GM10248 (cell line): ENCODE measurements at regions not wholly inside any gene's neighbourhood (a gene's known extent, or its start where the extent isn't known, plus 50 kb on each side); places are given as distances from the start of the nearest gene placed in this dataset.

ENCODE experiments used
- CTCF ChIA-PET: fragments of 300-600 bp; sonication (Branson Sonifier 250); formaldehyde crosslinking; extraction: SDS; loops from one replicate; lab custom pipeline; 2021; ENCODE audit warnings: antibody characterized with exemption; lab: Yijun Ruan, JAX
- POLR2A ChIA-PET: fragments of 350-650 bp; sonication (Branson Sonifier 250); formaldehyde crosslinking; extraction: SDS; loops from one replicate; lab custom pipeline; 2020; ENCODE audit warnings: antibody characterized with exemption; lab: Yijun Ruan, JAX
- DNase-seq: peaks from one replicate; pipeline ENCODE4 v3.0.0; 2012; ENCODE audit errors: extremely low spot score
- TF ChIP-seq, protein P1 (sequence below): IDR thresholded peaks from 2 replicates; pipeline ENCODE4 v1.5.1; 2012; ENCODE audit warnings: mild to moderate bottlenecking, low read depth; ENCODE audit errors: extremely low read depth, missing control alignments, control extremely low read depth

DNA sequence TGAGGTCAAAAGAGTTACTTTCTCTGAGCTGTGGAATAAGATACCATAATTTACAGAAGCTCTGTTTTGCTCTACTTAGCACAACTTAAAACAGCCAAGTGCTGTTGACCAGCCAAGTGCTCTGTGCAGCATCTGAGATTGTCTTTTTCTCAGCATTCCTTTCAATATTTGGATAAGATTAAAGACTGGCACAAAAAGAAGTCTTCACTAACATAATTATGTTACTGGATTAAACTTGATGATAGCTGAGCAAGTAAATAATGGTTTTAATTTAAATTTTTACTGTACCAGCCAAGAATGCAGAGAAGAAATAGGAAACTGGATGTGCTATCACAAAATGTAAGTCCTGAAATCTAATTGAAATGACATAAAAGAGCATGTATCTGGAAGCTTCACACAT lies 60.4 kb downstream of the NPY2R start:
- TF ChIP-seq, protein P1, sequence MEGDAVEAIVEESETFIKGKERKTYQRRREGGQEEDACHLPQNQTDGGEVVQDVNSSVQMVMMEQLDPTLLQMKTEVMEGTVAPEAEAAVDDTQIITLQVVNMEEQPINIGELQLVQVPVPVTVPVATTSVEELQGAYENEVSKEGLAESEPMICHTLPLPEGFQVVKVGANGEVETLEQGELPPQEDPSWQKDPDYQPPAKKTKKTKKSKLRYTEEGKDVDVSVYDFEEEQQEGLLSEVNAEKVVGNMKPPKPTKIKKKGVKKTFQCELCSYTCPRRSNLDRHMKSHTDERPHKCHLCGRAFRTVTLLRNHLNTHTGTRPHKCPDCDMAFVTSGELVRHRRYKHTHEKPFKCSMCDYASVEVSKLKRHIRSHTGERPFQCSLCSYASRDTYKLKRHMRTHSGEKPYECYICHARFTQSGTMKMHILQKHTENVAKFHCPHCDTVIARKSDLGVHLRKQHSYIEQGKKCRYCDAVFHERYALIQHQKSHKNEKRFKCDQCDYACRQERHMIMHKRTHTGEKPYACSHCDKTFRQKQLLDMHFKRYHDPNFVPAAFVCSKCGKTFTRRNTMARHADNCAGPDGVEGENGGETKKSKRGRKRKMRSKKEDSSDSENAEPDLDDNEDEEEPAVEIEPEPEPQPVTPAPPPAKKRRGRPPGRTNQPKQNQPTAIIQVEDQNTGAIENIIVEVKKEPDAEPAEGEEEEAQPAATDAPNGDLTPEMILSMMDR = no peak
- POLR2A ChIA-PET = no interaction called here
- no peak for DNase-seq
- CTCF ChIA-PET = no interaction called here

DNA sequence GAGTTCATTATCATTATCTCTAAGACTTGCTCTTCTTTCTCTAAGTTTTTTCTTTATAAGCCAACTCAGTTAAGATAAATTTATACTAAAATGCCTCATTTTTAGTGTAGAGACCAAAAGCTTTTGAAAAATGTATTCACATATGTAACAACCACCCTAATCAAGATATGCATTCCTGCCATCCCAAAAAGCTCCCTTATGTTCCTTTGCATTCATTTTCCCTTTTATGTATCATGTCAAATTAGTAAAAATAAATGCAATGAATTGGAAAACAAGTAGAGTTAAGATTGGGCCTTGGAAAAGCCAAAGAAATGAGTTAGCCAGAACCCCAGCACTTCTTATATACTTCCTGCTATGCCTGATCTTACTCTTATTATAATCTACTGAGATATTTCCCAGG lies 62.2 kb downstream of the NPY2R start:
- POLR2A ChIA-PET = no interaction called here

DNA sequence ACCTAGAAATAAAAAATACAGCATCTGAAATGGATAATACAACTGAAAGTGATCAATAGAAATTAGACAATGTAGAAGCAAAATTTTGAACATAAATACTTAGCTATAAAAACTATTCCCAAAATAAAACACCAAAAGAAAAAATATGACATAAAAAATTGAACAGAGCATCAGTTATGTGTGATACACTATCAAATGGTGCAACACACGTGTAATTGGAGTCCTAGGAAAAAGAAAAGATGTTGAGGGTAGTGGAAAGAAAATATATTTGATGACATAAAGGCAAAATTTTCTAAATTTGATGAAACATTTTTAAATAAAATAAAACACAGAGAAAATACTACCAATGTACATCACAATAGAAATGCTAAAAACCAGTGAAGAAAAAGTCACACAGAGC lies 63.1 kb downstream of the NPY2R start:
- DNase-seq = no peak
- TF ChIP-seq, protein P1 = no peak
- POLR2A ChIA-PET = no interaction called here
- CTCF ChIA-PET = no interaction called here

More for the DNA sequence above, 62.2 kb downstream of the NPY2R start:
- CTCF ChIA-PET = no interaction called here
- DNase-seq = no peak
- TF ChIP-seq, protein P1 = no peak

DNA sequence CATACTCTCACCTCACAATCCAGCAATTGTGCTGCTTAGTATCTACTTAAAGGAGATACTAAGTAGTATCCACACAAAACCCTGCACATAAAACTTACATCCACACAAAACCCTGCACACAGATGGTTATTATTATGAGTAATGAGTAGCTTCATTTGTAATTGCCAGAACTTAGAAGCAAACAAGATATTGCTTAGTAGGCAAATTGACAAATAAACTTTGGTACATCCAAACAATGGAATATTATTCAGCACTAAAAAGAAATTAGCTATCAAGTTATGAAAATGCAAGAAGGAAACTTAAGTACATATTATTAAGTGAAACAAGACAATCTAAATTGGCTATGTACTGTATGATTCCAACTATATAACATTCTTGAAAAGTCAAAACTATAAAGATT lies 80.6 kb downstream of the NPY2R start:
- ChIA-PET POLR2A (no interaction called here), CTCF (interaction anchor here (1.0 kb wide), 1 partner anchor 12 kb away, joined by 3 read pairs; no protein-coding TSS in a partner anchor)
- no peak for DNase-seq
- TF ChIP-seq, protein P1 = no peak
